Psoas muscle (tissue), 7 donors: ENCODE measurements at regions not wholly inside any gene's neighbourhood (a gene's known extent, or its start where the extent isn't known, plus 50 kb on each side); places are given as distances from the start of the nearest gene placed in this dataset.

Experiments
- ATAC-seq, 4 donors: fragments of 200-7000 bp; cut with Tn5 transposase; one replicate each; pipeline ENCODE4 v1.9.1; 2020; ENCODE audit warnings: moderate library complexity in 3 of 4, mild to moderate bottlenecking in 2 of 4
- DNase-seq, 2 donors: peaks; one replicate each; pipeline ENCODE4 v3.0.0-alpha.2; 2020
- H3K27ac ChIP-seq: fragments of 200-600 bp; one replicate; pipeline ENCODE4 v1.8.0; 2022
- H3K27me3 ChIP-seq, 3 donors: fragments of 200-600 bp in 1 of 3; one replicate each; pipeline versions ENCODE4 v1.6.1 to v1.8.0; 2013 to 2022; ENCODE audit warnings: low read length in 2 of 3, mild to moderate bottlenecking in 2 of 3, moderate library complexity in 1 of 3; ENCODE audit not compliant: insufficient read depth in 3 of 3
- H3K36me3 ChIP-seq, 2 donors: fragments of 200-600 bp in 1 of 2; one replicate each; pipeline versions ENCODE4 v1.6.1 to v1.8.0; 2013 to 2022; ENCODE audit warnings: low read depth in 1 of 2, mild to moderate bottlenecking in 1 of 2, moderate library complexity in 1 of 2; ENCODE audit not compliant: insufficient read depth in 1 of 2
- H3K4me1 ChIP-seq: fragments of 200-600 bp; one replicate; pipeline ENCODE4 v1.8.0; 2022
- H3K4me3 ChIP-seq: fragments of 200-600 bp; one replicate; pipeline ENCODE4 v1.8.0; 2022; ENCODE audit warnings: mild to moderate bottlenecking
- H3K9me3 ChIP-seq: fragments of 200-600 bp; one replicate; pipeline ENCODE4 v1.8.0; 2022
- WGBS, 3 donors: extraction: QIAGEN DNeasy Blood & Tissue Kit; methylation state at CpG; one replicate each; pipeline versions ENCODE4 v1.1.6 to v1.1.7; 2013; 5-methylcytosine and 5-hydroxymethylcytosine counted together
- intact Hi-C, 2 donors: fragments of 100-400 bp; cut with DNase I; formaldehyde crosslinking; loops; one replicate each; pipeline versions ENCODE4 v1.11.0 to v1.14.2; 2022
- TF ChIP-seq, protein P1 (sequence below): fragments of 200-600 bp; IDR thresholded peaks from one replicate; pipeline ENCODE4 v1.8.0; 2022; ENCODE audit warnings: antibody characterized with exemption
- donor health status: healthy with polysubstance abuse.
- donor health status: DM: no; HTN: no; CAD: no; lungs with moderate emphysema.
- donor health status: Bipolar disorder and iron deficiency.
- donor health status: healthy.
- donor health status: DM: yes; HTN: yes; CAD: no.
- donor health status: DM: no; HTN: no; CAD: no.
- donor health status: DM: yes; HTN: yes; CAD: no.

DNA sequence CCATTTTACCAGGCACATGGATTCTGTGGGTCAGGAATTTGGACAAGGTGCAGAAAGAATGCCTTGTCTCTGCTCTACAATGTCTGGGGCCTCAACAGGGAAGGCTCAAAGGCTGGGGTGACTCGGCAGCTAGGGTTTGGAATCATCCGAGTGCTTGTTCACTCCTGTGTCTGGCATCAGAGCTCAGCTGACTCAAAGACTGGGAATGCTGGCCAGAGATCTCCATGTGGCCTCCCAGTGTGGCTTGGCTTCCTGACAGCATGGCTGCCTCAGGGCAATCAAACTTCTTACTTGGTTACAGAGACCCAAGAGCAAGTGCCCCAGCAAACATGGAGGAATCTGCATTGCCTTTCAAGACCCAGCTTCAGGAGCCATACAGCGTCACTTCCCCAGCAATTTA, 110.5 kb downstream of the TOMM20 start:
- H3K27me3 ChIP-seq, result no peaks in the 10 kb centered on the region
- TF ChIP-seq, protein P1, sequence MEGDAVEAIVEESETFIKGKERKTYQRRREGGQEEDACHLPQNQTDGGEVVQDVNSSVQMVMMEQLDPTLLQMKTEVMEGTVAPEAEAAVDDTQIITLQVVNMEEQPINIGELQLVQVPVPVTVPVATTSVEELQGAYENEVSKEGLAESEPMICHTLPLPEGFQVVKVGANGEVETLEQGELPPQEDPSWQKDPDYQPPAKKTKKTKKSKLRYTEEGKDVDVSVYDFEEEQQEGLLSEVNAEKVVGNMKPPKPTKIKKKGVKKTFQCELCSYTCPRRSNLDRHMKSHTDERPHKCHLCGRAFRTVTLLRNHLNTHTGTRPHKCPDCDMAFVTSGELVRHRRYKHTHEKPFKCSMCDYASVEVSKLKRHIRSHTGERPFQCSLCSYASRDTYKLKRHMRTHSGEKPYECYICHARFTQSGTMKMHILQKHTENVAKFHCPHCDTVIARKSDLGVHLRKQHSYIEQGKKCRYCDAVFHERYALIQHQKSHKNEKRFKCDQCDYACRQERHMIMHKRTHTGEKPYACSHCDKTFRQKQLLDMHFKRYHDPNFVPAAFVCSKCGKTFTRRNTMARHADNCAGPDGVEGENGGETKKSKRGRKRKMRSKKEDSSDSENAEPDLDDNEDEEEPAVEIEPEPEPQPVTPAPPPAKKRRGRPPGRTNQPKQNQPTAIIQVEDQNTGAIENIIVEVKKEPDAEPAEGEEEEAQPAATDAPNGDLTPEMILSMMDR, result no peak
- 58 to 73% (median 62%) methylated on average over 3 of the region's 3 CpGs for WGBS, 3 donors
- H3K4me1 ChIP-seq, result peaks cover 21% of the 10 kb centered on the region
- intact Hi-C loops, result no loop called here
- peak in 1 of 2 donors; percentile 60 for DNase-seq
- no peak overlapping the region for H3K4me3 ChIP-seq
- H3K27ac ChIP-seq, result peak overlapping the region; percentile 14
- H3K36me3 ChIP-seq, result no peaks in the 10 kb centered on the region
- H3K9me3 ChIP-seq, result no peaks in the 10 kb centered on the region
- peak; percentile 69 to 93 (median 85) for ATAC-seq

DNA sequence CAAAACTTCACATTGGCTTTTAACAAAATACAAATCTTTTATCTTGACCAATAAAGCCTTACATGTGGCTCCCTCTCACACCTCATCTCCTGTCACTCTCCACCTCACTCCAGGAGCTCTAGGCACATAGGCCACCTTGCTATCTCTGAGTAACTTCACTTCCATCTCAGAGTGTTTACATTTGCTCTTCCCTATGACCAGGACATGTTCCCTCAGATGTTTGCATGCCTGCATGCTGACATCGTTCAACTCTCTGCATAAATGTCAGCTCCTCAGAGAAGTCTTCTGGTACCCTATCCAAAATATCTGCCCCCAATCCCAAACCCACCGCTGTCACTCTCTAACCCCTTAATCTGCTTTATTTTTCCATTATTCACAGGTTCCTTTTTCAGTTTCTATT, 110.9 kb downstream of the TOMM20 start:
- ATAC-seq (no peak), DNase-seq (no peak)
- TF ChIP-seq, protein P1, result no peak
- H3K4me1 ChIP-seq, result peaks cover 16% of the 10 kb centered on the region
- peak overlapping the region; percentile 14 for H3K27ac ChIP-seq
- 87 to 92% (median 87%) methylated on average over 2 of the region's 2 CpGs for WGBS, 3 donors
- H3K9me3 ChIP-seq, result no peaks in the 10 kb centered on the region
- no peaks in the 10 kb centered on the region for H3K27me3 ChIP-seq
- H3K36me3 ChIP-seq, result no peaks in the 10 kb centered on the region
- H3K4me3 ChIP-seq, result no peak overlapping the region
- intact Hi-C loops, result no loop called here

DNA sequence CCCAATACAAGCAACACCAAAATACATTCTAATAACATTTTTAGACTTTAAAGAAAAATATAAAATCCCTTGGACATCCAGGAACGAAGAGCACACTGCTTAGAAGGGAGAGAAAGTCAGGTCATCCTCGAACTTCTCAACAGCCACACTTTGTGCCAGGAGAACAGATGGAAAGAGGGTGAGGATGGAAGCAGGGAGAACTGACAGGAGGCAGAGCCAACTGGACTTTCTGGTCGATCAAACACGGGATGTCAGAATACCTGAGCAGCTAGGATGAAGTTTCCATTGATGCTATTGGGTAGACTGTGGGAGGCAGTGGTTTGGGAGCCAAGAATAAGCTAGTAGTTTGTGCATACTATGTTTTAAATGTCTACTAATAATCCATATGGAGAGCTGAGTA, 111.4 kb downstream of the TOMM20 start:
- ATAC-seq (no peak), DNase-seq (no peak)
- TF ChIP-seq, protein P1, result no peak
- Histone ChIP-seq H3K9me3 (no peaks in the 10 kb centered on the region), H3K27ac (no peak overlapping the region), H3K27me3 (no peaks in the 10 kb centered on the region), H3K4me1 (peaks cover 11% of the 10 kb centered on the region), H3K4me3 (no peak overlapping the region), H3K36me3 (no peaks in the 10 kb centered on the region)
- intact Hi-C loops, result no loop called here
- WGBS, 3 donors, result 85 to 95% (median 91%) methylated on average over 4 of the region's 4 CpGs

DNA sequence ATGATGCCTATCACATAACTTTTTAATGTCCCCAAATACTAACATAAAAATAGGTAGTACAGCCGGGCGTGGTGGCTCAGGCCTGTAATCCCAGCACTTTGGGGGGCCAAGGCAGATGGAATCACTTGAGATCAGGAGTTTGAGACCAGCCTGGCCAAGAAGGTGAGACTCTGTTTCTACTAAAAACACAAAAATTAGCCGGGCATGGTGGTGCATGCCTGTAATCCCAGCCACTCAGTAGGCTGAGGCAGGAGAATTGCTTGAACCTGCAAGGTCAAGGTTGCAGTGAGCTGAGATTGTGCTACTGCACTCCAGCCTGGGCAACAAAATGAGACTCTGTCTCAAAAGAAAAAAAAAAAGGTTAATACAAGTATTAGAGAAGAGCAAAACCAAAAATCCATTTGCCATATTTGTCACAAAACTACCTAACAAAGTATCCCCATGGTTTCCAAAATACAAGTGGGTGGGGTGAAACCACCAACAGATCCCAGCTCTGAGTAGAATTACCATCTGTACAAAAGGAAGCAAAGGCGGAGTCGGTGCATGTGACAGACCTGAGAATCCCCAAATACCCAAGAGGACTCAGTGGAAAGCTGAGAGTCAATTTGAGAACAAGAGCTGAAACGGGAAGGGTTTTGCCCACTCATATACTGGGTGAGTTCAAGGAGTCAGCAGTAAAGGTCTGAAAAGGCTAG, 113.2 kb downstream of the TOMM20 start:
- Histone ChIP-seq H3K36me3 (no peaks in the 10 kb centered on the region), H3K9me3 (no peaks in the 10 kb centered on the region), H3K27me3 (no peaks in the 10 kb centered on the region), H3K4me3 (no peak overlapping the region), H3K27ac (no peak overlapping the region), H3K4me1 (peaks cover 7% of the 10 kb centered on the region)
- WGBS, 3 donors, result 84 to 90% (median 85%) methylated on average over 6 of the region's 6 CpGs
- intact Hi-C loops, result no loop called here
- DNase-seq (no peak), ATAC-seq (no peak)
- TF ChIP-seq, protein P1, result no peak

GRCh38 chr1:235014756-235015155, 113.9 kb downstream of the TOMM20 start:
- no peak overlapping the region for H3K4me3 ChIP-seq
- no peak for ATAC-seq
- TF ChIP-seq, protein P1, result no peak
- no peak for DNase-seq
- no peaks in the 10 kb centered on the region for H3K9me3 ChIP-seq
- 91 to 100% (median 92%) methylated on average over 2 of the region's 2 CpGs for WGBS, 3 donors
- H3K36me3 ChIP-seq, result no peaks in the 10 kb centered on the region
- H3K27ac ChIP-seq, result no peak overlapping the region
- H3K4me1 ChIP-seq, result peaks cover 7% of the 10 kb centered on the region
- intact Hi-C loops, result loop anchor here in 1 of 2 donors (5.0 kb wide), 1 partner anchor 33 kb away; no protein-coding TSS in a partner anchor
- no peaks in the 10 kb centered on the region for H3K27me3 ChIP-seq
